MCF 10A (cell line): ENCODE measurements at regions not wholly inside any gene's neighbourhood (a gene's known extent, or its start where the extent isn't known, plus 50 kb on each side); places are given as distances from the start of the nearest gene placed in this dataset.

ENCODE experiments used
- BruUV-seq: library from RNA; stranded (reverse); fragments of 400-500 nt; replicated peaks from 2 replicates; lab custom pipeline; 2021; lab: Mats Ljungman, UMichigan
- CTCF ChIA-PET: fragments of 300-600 bp; sonication (Branson Sonifier 250); formaldehyde crosslinking; extraction: SDS; loops from one replicate; lab custom pipeline; 2021; ENCODE audit warnings: antibody characterized with exemption, inconsistent platforms; lab: Yijun Ruan, JAX
- POLR2A ChIA-PET: fragments of 300-600, 350-650 bp; sonication (Branson Sonifier 250); formaldehyde crosslinking; extraction: SDS; loops from one replicate; lab custom pipeline; 2020; ENCODE audit warnings: antibody characterized with exemption, inconsistent platforms; lab: Yijun Ruan, JAX
- DNase-seq: peaks from one replicate; pipeline ENCODE4 v3.0.0-alpha.2; 2018; ENCODE audit not compliant: unreplicated experiment
- H3K27ac Mint-ChIP-seq: one replicate; pipeline ENCODE4 v1.8.0; 2022; ENCODE audit warnings: mild to moderate bottlenecking, low read depth, mixed read lengths; ENCODE audit not compliant: unreplicated experiment
- H3K27me3 Mint-ChIP-seq: one replicate; pipeline ENCODE4 v1.8.0; 2022; ENCODE audit warnings: mixed read lengths; ENCODE audit not compliant: insufficient read depth, unreplicated experiment
- H3K36me3 Mint-ChIP-seq: one replicate; pipeline ENCODE4 v1.8.0; 2022; ENCODE audit warnings: mild to moderate bottlenecking, moderate library complexity, mixed read lengths; ENCODE audit not compliant: insufficient read depth, unreplicated experiment
- H3K4me1 Mint-ChIP-seq: one replicate; pipeline ENCODE4 v1.8.0; 2022; ENCODE audit warnings: mixed read lengths; ENCODE audit not compliant: insufficient read depth, unreplicated experiment
- H3K4me3 Mint-ChIP-seq: one replicate; pipeline ENCODE4 v1.8.0; 2022; ENCODE audit warnings: mild to moderate bottlenecking, moderate library complexity, mixed read lengths; ENCODE audit not compliant: unreplicated experiment
- H3K9me3 Mint-ChIP-seq: one replicate; pipeline ENCODE4 v1.8.0; 2022; ENCODE audit warnings: mixed read lengths; ENCODE audit not compliant: unreplicated experiment
- intact Hi-C: fragments of 100-400 bp; cut with micrococcal nuclease; formaldehyde crosslinking; loops from 2 replicates; pipeline ENCODE4 v1.14.1; 2022
- TF ChIP-seq, protein P1 (sequence below): fragments of 200-600 bp; IDR thresholded peaks from one replicate; pipeline ENCODE4 v1.8.0; 2022; ENCODE audit warnings: antibody characterized with exemption, mild to moderate bottlenecking; ENCODE audit not compliant: unreplicated experiment

DNA sequence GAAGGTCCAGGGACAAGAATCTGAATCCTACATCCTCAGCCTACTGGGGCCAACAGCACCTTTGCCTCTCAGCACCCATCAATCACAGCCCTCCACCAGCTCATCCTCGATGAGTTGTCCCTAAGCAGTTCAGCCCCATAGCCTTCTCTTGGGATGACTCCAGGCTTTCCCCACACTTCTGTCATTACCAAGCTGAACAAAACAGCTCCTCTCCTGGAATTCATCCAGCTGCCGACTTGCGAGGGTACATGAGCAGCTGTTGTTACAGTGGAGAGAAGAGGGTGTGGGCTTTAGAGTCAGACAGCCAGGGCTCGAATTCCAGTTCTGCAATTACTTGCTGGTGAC is 69.0 kb upstream of the THBS1 start:
- DNase-seq: peak; percentile 51
- H3K36me3 Mint-ChIP-seq: no peaks in the 10 kb centered on the region
- no peak overlapping the region for H3K4me3 Mint-ChIP-seq
- ChIA-PET POLR2A (interaction anchor here (1.0 kb wide), 1 partner anchor 43 kb away, joined by 3 read pairs; no protein-coding TSS in a partner anchor), CTCF (no interaction called here)
- TF ChIP-seq, protein P1, sequence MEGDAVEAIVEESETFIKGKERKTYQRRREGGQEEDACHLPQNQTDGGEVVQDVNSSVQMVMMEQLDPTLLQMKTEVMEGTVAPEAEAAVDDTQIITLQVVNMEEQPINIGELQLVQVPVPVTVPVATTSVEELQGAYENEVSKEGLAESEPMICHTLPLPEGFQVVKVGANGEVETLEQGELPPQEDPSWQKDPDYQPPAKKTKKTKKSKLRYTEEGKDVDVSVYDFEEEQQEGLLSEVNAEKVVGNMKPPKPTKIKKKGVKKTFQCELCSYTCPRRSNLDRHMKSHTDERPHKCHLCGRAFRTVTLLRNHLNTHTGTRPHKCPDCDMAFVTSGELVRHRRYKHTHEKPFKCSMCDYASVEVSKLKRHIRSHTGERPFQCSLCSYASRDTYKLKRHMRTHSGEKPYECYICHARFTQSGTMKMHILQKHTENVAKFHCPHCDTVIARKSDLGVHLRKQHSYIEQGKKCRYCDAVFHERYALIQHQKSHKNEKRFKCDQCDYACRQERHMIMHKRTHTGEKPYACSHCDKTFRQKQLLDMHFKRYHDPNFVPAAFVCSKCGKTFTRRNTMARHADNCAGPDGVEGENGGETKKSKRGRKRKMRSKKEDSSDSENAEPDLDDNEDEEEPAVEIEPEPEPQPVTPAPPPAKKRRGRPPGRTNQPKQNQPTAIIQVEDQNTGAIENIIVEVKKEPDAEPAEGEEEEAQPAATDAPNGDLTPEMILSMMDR: no peak
- H3K9me3 Mint-ChIP-seq: no peaks in the 10 kb centered on the region
- no peaks in the 10 kb centered on the region for H3K27me3 Mint-ChIP-seq
- H3K4me1 Mint-ChIP-seq: peaks cover 16% of the 10 kb centered on the region
- BruUV-seq: no TSS peak
- intact Hi-C loops: loop anchor here (5.0 kb wide), 2 partner anchors 70 to 340 kb away; partner anchors contain the start of gene THBS1
- no peak overlapping the region for H3K27ac Mint-ChIP-seq

DNA sequence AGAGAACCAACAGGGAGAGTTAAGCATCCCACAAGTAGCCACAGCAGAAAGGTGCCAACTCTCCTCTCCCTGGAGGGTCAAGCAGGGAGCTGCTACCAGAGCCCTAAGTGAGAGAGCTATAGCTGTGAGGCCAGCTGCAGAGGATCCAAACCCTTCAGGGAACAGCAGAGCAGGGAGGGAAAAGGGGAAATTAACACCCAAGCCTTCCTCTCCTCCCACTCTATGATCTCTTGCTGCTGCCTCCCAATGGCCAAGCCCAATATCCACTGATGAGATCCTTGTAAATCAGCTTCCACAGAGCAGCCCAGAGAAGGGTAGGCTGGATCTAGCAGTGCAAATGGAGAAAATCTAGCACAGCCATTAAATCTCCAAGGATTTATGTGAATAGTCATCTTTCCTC is 68.2 kb upstream of the THBS1 start:
- H3K27me3 Mint-ChIP-seq: no peaks in the 10 kb centered on the region
- no TSS peak for BruUV-seq
- no peak overlapping the region for H3K27ac Mint-ChIP-seq
- ChIA-PET CTCF (interaction anchor here (0.7 to 1.2 kb wide), 4 partner anchors 16 to 1379 kb away, joined by 3 to 5 read pairs (median 4); partner anchors contain the start of gene THBS1), POLR2A (interaction anchor here (0.6 to 1.0 kb wide), 2 partner anchors 42 to 336 kb away, joined by 3 read pairs; no protein-coding TSS in a partner anchor)
- peaks cover 16% of the 10 kb centered on the region for H3K4me1 Mint-ChIP-seq
- no peak overlapping the region for H3K4me3 Mint-ChIP-seq
- TF ChIP-seq, protein P1: no peak
- DNase-seq: no peak
- H3K36me3 Mint-ChIP-seq: no peaks in the 10 kb centered on the region
- intact Hi-C loops: loop anchor here (5.0 kb wide), 2 partner anchors 70 to 340 kb away; partner anchors contain the start of gene THBS1
- no peaks in the 10 kb centered on the region for H3K9me3 Mint-ChIP-seq

DNA sequence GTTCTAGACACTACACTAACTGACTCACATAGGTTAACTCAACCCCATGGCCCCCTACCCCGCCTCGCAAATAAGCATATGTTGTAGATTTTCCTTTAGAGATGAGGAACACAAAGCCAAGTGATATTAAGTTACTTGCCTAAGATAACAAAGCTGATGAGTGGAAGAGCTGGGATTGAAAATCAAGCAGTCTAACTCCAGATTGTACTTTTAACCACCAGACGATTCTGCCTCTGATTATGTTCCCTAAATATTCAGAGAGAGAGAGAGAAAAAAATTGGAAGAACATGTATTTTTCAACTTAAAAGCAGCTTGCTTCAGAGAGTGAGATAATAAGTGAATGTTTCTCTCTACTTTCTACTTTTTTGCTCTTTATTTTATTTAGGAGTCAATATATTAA is 66.9 kb upstream of the THBS1 start:
- DNase-seq: no peak
- Mint-ChIP-seq H3K36me3 (no peaks in the 10 kb centered on the region), H3K27ac (no peak overlapping the region), H3K4me1 (peaks cover 11% of the 10 kb centered on the region), H3K4me3 (no peak overlapping the region), H3K27me3 (no peaks in the 10 kb centered on the region), H3K9me3 (no peaks in the 10 kb centered on the region)
- POLR2A ChIA-PET: no interaction called here
- no TSS peak for BruUV-seq
- CTCF ChIA-PET: interaction anchor here (0.6 to 1.2 kb wide), 2 partner anchors 35 to 1320 kb away, joined by 3 to 4 read pairs; no protein-coding TSS in a partner anchor
- TF ChIP-seq, protein P1: no peak
- intact Hi-C loops: loop anchor here (5.0 kb wide), 2 partner anchors 68 to 342 kb away; partner anchors contain the start of gene THBS1

DNA sequence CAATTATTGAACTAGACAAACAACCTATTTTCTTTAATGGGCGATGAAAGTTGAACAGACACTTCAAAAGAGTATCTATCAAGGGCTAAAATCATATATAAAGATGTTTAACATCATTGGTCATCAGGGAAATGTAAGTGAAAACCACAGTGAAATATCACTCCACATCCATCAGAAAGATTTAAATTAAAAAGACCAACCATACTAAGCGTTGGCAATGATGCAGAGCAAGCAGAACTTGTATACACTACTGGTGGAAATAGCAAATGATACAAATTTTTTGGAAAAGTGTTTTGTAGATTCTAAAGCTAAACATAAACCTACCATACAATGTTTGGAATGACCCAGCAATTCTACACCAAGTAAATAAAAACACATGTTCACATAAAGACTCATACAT is 65.9 kb upstream of the THBS1 start:
- H3K27me3 Mint-ChIP-seq: no peaks in the 10 kb centered on the region
- ChIA-PET POLR2A (no interaction called here), CTCF (no interaction called here)
- H3K36me3 Mint-ChIP-seq: no peaks in the 10 kb centered on the region
- H3K9me3 Mint-ChIP-seq: no peaks in the 10 kb centered on the region
- intact Hi-C loops: loop anchor here (5.0 kb wide), 2 partner anchors 67 to 343 kb away; partner anchors contain the start of gene THBS1
- no TSS peak for BruUV-seq
- DNase-seq: no peak
- no peak overlapping the region for H3K4me3 Mint-ChIP-seq
- H3K4me1 Mint-ChIP-seq: peaks cover 11% of the 10 kb centered on the region
- TF ChIP-seq, protein P1: no peak
- H3K27ac Mint-ChIP-seq: no peak overlapping the region
